HG02884 (cell line): ENCODE measurements at regions not wholly inside any gene's neighbourhood (a gene's known extent, or its start where the extent isn't known, plus 50 kb on each side); places are given as distances from the start of the nearest gene placed in this dataset.
A peak's percentile ranks its signal among the peaks of the same experiment; 100 is the strongest.
"Not testable (repeated sequence)": the region's sequence is repeated elsewhere in the genome, so short reads cannot be mapped to it uniquely, and the experiment has no call there.

Experiments
- ATAC-seq: cut with Tn5 transposase; IDR thresholded peaks from one replicate; pipeline ENCODE4 v1.9.1; 2021; ENCODE audit warnings: mild to moderate bottlenecking, moderate library complexity; ENCODE audit not compliant: unreplicated experiment

DNA sequence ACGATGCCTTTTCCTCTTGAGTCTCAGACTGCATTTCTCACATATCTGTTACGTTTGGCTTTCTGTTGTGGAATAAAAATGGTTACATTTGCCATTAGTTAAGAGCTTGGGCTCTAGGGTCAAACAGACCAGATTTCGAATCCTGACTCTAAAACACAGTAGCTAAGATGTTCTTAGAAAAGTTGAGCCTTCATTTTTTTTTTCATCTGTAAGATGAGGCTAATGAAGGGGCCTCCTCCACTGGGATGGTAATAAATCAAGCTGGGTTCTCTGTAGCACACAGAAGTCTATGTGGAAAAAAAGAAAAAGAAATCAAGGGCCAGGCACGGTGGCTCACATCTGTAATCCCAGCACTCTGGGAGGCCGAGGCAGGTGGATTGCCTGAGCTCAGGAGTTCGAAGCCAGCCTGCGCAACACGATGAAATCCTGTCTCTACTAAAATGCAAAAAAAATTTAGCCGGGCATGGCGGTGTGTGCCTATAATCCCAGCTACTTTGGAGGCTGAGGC, 49.9 kb upstream of the CAPRIN1 start:
- ATAC-seq = no peak

DNA sequence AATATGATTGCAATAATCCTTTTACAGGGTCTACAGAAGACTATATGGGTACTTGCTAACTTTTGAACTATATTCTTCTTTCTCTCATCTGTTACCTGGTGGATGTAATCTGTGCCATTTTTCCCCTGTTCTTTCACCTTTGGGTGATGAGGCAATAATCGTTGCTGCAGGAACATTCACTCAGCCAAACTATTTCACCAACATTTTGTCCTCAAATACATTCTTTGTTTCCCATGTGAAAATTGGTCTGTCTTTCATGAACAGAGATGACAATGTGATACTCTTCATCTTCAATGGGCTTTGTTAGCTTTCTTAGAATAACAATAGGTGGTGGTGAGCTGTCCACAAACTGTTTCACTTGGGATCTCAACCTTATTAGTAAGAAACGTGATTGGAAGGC, 52.1 kb upstream of the CAPRIN1 start:
- ATAC-seq = no peak

DNA sequence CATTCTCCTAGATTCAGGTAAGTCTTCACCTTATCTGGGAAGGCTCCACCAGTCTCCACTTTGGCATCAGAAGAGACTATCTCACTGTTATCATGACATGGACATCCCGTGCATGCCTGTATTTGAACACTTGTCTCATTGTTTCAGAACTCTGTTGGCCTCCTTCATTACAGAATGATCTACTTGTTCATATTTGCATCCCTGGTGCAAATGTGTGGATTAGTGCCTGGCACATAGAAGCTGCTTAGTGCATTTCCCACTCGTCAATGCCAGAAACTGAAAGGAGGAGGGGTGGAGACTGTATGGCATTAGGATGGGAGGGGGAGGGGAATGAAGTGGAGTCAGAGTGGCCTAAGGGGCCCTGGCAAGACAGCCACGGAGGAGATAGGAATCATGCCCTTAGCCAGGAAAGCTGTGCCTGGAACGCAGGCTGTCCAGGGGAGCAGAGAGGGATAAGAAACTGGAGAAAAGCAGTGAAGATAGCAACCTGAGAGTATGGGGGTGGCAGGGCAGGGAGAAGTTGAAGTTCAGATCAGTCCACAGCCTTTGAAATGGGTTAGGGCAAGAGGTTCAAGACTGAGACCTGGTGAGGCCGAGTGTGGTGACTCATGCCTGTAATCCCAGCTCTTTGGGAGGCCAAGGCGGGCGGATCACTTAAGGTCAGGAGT, 53.8 kb upstream of the CAPRIN1 start:
- ATAC-seq = no peak

DNA sequence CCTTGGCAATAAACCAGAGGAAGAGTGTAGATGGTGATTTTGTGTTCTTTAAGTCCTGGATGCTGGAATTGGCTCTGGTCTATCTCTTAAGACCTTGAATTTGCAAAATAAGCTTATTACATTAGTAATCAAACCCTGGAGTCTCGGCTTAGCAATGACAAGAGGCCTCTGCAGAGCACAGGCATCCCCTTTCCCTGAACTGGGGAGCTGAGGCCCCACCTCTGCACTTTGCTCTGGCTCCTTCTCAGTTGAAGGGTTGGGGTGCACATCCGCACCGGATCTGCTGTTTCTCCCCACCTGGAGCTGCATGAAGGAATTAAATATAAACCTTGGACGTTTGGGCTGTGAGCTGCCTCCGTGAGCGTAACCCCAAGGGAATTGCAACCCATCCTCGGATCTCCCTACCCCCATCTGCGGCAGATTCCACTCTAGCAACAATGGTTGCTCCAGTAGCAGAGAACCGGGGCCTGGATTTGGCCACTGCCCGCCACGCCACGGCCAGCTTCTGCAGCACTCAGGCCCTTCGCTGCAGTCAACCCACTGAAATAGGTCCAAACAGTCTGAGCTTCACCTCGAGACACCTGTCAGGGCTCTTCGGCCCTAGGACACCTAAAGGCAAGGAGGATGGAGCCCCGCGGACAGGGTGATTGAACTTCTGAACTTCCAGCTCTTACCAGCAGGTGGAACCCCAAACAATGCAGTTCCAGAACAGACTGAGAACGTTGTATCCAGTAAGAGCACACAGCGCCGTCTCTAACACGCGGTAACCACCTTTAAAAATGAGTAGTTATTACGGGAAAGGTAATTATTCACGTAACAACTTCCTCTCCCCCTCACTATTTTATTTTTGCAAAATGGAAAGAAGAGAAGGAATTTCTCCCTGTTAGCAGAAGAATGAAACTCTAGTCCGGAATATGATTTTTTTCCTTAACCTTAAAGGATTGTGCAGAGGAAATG, 54.8 kb upstream of the CAPRIN1 start:
- peak; percentile 71 for ATAC-seq

DNA sequence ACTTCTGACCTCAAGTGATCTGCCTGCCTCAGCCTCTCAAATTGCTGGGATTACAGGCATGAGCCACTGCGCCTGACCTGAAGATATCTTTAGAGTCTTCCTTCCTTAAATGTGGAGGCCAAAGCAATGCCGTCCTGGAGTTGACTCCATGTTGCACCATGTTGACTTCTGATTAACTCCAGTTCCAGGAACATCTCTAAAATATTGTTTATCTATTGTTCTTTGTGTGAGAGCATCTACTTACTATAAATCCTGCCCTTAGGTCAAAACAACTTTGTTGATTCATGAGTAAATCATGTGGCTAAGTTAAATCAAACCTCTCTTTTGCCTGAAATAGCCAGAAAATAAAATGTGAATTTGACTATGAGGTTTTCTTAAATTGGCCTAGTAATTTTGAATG, 56.6 kb upstream of the CAPRIN1 start:
- ATAC-seq = no peak

DNA sequence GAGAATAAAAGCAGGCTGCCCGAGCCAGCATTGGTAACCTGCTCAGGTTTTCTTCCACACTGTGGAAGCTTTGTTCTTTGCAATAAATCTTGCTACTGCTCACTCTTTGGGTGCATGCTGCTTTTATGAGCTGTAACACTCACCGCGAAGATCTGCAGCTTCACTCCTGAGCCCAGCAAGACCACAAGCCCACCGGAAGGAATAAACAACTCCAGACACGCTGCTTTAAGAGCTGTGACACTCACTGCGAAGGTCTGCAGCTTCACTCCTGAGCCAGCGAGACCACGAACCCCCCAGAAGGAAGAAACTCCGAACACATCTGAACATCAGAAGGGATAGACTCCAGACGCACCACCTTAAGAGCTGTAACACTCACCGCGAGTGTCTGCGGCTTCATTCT, 60.4 kb upstream of the CAPRIN1 start:
- ATAC-seq = not testable (repeated sequence)

DNA sequence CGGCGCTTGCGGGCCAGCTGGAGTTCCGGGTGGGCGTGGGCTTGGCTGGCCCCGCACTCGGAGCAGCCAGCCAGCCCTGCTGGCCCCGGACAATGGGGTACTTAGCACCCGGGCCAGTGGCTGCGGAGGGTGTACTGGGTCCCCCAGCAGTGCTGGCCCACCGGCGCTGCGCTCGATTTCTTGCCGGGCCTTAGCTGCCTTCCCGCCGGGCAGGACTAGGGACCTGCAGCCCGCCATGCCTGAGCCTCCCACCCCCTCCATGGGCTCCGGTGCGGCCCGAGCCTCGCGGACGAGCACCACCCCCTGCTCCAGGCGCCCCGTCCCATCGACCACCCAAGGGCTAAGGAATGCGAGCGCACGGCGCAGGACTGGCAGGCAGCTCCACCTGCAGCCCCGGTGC, 61.4 kb upstream of the CAPRIN1 start:
- ATAC-seq = not testable (repeated sequence)

DNA sequence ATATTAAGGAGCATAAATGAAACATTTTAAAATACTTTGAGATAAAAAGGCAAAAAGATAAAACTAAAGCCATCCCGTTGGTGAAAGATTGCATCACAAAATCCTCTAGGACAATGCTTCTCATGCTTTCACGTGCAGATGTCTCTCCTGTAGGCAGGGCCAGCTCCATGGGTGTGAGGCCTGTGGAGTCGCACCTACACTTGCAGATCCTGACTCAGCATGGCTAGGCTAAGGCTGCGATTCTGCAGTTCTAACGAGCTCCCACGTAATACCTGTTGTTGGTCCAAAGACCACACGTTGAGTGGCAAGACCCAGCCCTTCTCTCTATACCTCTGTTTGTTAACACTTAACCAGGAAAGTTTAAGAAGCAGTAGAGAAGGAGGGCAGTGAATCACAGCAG, 62.1 kb upstream of the CAPRIN1 start:
- no peak for ATAC-seq

DNA sequence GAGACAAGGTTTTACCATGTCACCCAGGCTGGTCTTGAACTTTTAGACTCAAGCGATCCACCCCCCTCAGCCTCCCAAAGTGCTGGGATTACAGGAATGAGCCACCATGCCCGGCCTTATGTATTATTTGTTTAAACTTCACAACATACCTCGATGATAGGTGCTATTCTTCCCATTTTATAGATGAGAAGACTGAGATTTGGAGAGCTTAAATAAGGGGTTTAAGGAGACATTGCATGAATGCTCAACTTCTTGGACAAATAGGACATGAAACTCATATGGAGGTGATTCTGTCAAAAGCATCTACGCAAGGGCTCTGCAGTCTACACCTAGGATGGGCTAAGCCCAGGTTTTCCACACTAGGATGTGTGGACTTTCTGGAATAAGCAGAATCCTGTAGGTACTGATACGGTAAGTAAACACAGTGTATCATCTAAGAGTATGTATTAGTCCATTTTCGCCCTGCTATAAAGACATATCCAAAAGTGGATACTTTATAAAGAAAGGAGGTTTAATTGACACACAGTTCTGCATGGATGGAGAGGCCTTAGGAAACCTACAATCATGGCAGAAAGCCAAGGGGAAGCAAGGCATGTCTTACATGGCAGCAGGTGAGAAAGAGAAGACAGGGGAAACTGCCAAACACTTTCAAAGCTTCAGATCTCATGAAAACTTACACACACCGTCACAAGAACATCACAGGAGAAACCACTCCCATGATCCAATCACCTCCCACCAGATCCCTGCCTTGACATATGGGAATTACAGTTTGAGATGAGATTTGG, 62.8 kb upstream of the CAPRIN1 start:
- no peak for ATAC-seq

DNA sequence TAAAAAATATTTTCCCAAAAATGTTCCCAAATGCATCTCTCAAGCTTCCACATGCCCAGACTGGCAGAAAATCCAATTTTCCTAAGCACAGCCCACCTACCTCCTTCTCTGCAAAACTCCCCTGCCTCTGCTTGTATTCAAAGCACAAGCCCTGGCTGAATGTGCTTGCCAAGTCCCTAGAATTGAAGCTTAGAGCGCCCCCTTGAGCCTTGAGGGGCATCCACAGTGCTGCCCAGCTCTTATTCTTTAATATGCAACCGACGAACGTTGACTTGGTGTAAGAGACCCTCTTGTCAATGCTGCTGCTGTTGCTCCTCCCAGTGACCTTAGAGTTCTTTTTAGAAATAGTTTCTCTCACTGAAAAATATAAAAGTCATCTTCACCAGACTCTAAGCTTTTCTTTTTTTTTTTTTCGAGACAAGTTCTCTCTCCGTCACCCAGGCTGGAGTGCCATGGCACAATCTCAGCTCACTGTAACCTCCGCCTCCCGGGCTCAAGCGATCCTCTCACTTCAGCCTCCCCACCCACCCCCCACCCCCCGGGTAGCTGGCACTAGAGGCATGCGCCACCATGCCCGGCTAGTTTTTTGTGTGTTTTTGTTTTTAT, 63.5 kb upstream of the CAPRIN1 start:
- ATAC-seq = peak; percentile 43

DNA sequence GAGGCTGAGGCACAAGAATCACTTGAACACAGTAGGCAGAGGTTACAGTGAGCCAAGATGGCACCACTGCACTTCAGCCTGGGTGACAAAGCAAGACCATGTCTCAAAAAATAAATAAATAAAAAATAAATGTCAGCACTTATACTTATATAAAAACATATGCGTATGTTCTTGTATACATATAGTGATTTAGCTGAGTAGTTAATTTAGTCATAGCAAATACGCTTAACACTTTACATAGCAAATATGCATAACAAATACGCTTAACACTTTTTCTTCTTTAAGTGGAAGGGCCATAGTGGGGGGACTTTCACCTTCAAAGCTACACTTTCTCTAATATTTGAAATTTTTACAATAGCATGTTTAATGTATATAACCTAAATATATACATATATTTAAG, 64.0 kb upstream of the CAPRIN1 start:
- no peak for ATAC-seq

DNA sequence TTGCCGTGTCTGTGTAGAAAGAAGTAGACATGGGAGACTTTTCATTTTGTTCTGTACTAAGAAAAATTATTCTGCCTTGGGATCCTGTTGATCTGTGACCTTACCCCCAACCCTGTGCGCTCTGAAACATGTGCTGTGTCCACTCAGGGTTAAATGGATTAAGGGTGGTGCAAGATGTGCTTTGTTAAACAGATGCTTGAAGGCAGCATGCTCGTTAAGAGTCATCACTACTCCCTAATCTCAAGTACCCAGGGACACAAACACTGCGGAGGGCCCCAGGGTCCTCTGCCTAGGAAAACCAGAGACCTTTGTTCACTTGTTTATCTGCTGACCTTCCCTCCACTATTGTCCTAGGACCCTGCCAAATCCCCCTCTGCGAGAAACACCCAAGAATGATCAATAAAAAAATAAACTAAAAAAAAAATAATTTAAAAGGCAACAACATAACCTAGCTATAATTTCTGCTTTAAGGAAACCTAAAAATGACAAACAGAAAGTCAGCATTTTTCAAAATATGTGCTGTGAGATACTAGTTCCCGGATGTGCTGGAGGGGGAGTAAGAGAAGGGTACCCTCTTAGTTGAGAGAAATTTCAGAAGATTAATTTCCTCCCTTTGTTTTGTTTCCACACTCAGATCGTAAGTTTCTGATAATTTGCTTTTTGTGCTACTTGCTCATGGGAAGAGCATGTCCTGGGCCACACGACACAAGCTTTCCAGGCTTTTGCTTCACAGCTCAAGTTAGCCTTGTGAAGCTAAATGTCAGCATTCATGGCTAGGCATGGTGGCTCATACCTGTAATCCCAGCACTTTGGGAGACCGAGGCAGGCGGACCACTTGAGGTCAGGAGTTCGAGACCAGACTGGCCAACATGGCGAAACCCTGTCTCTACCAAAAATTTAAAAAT, 64.7 kb upstream of the CAPRIN1 start:
- ATAC-seq = not testable (repeated sequence)

DNA sequence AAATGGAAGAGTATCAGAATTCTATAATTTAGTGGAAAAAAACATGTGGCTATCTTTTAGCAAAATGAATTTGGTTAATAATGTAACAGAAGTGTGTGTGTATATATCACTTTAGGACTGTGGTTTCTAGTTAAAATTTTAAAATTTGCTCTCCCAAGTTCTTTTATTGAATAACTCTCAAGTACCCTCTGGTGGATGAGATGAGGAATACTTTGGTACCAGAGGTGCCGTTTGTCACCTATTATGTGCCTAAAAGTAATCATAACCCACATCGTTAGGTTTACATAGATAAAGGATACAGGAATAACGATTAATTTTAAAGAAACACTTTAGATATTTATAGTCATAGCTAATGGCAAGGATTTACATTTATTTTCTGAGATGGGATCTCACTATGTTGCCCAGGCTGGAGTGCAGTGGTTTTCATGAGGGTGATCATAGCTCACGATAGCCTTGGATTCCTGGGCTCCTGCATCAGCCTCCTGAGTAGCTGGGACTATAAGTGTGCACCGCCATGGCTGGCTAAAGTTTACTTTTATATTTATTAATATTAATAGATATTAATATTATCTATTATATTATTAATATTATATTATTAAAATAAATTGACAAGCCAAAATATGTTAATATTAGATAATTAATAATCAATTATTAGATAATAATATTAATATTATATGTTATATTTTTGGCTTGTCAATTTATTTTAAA, 66.7 kb upstream of the CAPRIN1 start:
- ATAC-seq = no peak

DNA sequence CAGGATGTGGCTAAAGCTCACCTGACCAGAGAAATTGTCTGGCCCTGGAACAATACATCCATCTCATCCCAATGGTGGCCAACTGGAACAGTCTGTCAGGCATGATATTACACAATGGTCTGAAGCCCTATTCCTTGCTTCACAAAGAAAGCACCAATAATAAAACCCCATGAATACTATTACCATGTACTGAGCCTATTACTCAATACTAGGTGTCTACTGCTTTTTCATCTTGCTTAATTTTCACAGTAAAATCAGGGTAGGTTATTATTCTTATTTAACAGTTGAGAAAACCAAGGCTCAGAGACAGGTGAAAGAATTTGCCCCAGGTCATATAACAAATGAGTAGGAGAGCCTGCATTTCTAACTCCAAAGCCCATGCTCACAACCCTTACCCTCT, 68.9 kb upstream of the CAPRIN1 start:
- no peak for ATAC-seq

DNA sequence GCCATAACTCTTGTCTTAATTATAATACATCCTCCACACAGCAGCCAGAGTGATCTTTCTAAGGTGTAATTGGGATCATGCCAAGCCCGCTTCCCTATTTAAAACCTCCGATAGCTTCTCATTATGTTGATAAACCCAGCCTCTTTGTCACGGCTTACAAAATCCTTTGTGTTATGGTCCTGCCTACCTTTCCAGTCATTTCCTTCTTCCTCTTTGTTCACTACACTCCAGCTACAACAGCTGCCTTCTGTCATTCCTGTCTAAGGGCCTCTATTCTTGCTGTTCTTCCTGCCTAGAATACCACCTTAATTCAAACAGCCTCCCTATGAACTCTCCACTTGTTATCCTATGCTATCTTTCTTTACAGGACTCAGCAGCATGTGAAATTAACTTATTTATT, 70.6 kb upstream of the CAPRIN1 start:
- no peak for ATAC-seq

DNA sequence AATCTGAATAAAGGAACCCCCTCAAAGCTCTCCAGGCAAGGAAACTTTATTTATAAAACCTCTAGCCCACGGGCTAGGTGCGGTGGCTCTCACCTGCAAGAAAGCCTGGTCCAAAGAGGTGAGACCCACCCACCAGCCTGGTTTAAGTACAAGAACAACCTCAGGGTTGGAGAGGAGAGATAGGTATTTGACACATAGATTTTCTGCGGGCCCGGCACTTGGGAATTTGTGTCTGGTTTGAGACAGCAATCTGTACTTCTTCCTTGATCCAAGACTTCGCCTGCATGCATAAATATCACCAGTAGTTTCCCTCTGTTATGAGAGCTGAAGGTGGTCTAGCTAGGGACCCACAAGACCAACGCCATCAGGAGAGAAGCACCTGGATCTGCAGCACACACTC, 73.2 kb upstream of the CAPRIN1 start:
- ATAC-seq = no peak

DNA sequence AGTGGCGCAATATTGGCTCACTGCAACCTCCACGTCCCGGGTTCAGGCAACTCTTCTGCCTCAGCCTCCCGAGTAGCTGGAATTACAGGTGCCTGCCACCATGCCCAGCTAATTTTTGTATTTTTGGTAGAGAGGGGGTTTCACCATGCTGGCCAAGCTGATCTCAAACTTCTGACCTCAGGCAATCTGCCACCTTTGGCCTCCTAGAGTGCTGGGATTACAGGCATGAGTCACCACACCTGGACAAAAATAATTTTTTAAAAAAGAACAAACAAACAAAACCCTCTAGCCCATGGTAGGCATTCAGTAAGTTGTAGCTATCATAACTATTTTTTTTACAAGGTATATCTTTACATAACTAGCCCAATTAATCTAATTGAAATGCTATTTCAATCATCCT, 73.9 kb upstream of the CAPRIN1 start:
- ATAC-seq = no peak

DNA sequence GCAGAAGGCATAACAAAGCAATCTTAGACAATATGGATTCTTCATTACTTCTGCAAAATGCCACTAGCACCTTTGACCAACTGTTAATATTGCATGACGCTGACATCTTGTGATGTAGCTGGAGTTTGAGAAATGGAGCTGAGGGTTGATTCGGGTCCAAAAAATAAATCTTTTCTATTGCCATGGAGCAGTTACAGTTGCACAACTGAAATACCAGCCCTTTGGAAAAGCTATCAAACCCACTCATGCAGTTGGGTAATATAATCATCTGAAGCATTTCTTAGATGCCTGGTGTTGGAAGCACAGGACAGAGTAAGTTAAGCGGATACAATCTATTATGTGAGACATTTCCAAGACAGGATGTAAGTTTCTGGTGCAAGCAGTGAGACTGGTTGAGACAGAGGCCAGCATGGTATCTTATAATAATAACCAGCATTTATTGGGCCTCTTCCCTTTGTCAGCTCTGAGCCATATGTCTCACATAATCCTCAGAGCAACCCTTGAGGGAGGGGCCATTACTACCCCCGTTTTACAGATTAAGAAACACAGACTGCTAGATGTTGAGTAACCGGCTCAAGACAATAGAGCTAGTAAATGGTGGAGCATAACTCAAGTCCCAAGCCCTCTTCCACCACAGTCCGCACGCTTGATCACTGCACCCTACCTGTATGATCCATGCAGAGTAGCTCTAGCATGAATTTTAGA, 74.9 kb upstream of the CAPRIN1 start:
- no peak for ATAC-seq

DNA sequence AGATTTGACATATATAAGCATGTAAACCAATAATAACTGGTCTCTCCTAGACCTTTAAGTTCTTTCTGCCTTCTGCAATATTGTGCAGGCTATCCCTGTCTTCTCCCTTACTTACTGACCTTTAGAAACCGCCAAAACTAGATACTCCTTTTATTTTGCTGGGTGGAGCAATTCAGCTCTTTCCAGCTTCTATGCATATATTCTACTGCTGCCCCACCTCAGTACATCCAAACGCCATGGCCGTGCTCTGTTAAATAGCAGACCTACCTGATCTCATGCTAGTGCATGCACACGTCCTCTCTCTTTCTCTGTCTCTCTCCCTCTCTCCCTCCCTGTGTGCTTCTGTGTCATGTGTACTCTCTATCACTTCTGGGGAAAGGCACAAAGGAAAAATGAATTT, 76.7 kb upstream of the CAPRIN1 start:
- no peak for ATAC-seq
